Inferior parietal cortex (tissue), 1 donor: ENCODE measurements at regions not wholly inside any gene's neighbourhood (a gene's known extent, or its start where the extent isn't known, plus 50 kb on each side); places are given as distances from the start of the nearest gene placed in this dataset.

Experiments
- DNase-seq: peaks from one replicate; pipeline ENCODE4 v3.0.0-alpha.2; 2016; ENCODE audit errors: extremely low spot score

- no peak for DNase-seq
Measured at GRCh38 chr14:100381395-100382105, 58.4 kb downstream of the SLC25A47 start.

GRCh38 chr14:100382106-100382455 is 58.9 kb downstream of the SLC25A47 start:
- DNase-seq: no peak

DNA sequence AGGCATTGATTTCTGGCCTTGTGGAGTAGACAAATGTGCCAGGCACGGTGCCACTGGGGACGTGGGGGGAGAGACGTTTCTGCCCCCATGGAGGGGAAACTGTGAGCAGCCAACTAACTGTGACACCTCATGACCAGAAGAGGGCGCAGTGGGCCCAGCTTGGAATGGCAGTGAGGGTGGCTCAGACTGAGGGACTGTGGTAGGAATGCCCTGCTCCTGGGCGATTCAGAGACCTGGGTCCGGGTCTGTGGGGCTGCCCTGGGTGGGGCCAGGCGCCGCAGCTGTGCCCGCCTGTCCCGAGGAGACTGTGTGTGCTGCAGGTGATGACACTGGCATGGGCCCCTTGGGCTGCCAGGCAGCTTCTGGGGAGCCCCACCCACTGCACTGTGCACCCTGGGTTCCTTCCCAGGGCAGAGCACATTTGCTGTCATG is 60.6 kb downstream of the SLC25A47 start:
- DNase-seq: peak; percentile 77

- no peak for DNase-seq
Measured at GRCh38 chr14:100384277-100384676, 61.1 kb downstream of the SLC25A47 start.

- peak; percentile 79 for DNase-seq
Measured at GRCh38 chr14:100384819-100385813, 62.0 kb downstream of the SLC25A47 start.

GRCh38 chr14:100386121-100386520 is 63.0 kb downstream of the SLC25A47 start:
- no peak for DNase-seq

DNA sequence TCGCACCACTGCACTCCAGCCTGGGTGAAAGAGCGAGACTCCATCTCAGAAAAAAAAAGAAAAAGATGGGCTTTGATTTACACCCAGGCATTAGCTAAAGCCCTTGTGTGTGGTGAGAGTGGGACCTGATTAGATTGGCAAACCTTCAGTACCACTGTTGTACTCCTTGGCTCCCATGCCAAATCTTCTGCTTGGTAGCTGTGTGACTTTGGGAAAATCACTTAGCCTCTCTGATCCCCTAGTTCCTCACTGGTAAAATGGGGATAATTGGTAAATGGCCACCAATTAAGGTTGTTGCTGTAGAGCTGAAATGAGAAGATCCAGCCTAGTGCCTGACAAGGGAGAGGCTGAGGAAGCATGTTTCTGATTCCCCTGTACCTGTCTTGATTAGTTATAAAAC is 63.7 kb downstream of the SLC25A47 start:
- DNase-seq: no peak

DNA sequence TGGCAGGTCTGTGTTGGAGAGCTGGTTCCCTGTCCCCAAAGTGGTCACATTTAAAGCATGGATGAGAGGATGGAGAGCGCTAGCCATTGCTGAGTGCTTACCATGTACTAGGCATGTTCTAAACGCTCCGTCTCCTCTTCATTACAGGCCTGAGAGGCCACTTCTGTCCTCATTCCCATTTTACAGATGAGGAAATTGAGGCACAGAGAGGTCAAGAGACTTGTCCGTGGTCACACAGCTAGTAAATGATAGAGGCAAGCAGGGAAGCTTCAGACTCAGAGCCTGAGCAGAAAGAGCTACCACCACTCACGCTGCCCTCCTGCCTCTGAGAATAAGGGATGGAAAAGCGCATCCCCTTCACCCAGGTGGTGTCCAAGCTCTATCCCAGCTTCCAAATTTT is 64.3 kb downstream of the SLC25A47 start:
- DNase-seq: no peak

DNA sequence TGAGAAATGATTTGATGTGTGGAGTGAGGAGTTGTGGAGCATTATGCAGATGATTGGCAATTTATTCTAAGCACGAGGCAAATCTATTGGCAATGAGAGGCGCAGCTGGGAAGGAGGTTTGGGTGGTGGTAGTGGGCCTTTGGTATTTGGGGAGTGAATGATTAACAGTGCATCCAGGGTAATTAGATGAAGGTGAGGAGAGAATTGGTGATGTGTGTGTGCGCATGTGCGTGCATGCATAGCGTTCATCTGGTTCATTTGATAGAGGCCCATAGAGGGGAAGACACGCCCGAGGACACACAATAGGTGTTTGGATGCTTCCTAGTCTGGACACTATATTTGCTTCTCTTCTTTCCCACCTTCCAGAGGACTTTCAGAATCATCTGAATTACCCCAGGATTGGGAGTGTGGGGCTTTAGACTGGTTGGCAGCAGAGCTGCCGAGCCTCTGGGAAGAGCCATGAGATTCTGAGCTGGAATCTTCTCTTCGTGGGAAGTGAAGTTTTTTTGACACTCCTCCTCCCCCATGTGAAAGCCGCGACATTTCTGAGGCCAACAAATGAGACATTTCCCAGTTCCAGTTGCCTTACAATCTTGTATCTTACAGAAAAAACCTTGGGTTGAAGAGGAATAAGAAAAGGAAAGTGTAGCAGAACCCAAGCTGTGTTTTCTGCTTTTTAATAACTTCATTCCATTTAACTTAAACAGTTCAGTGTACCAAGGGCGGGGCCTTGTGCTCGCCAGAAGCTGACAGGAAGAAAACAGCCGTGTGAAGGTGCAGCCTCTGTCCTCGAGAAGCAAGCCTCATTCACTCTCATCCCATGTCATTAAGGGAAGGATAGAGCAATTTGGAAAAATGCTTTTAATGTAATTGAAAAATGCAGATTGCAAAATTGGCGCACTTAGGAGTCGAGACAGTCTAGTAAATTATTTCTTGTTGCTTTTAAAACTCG is 65.2 kb downstream of the SLC25A47 start:
- no peak for DNase-seq

GRCh38 chr14:100389497-100390104 is 66.5 kb downstream of the SLC25A47 start:
- no peak for DNase-seq

DNA sequence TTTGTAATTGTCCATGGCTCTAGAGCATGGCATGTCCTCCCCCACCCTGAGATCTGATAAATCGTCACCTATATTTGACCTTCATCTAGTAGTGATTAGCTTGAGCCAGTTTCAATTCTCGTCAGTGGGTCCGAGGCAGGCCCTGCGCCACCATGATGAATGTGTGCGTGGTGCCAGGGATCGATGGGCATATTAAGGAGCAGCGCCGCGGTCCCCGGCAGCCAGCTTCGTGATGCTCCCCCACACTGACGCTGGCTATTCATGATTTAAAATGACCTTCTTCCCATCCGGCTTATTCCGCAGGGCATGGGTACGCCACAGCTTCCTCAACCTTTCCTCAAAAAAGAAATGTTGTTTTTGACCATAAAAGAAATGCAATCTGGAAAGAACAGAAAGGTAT is 68.0 kb downstream of the SLC25A47 start:
- DNase-seq: no peak

- DNase-seq: no peak
Measured at GRCh38 chr14:100391724-100392123, 68.6 kb downstream of the SLC25A47 start.

GRCh38 chr14:100392356-100392755 is 69.2 kb downstream of the SLC25A47 start:
- DNase-seq: no peak

DNA sequence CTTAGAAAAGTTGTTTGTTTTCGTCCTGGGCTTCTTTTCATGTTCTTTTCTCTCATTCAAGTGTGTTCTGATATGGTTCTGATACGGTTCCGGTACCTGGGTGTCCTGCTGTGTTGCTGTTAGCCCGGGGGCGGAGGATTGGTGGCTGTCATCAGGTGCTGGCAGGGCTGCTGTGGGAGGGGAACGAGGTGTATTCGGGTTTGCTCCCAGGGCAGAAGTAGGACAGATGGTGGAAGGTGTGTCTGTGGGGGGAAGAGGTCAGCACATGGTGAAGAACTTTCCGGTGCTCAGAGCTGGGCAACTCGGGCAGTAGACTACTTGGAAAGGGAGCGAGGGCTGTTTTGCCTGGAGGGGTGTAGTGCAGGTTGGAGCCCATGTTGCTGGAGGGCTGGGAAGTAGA is 70.2 kb downstream of the SLC25A47 start:
- DNase-seq: no peak

- DNase-seq: no peak
Measured at GRCh38 chr14:100393906-100394732, 71.0 kb downstream of the SLC25A47 start.

DNA sequence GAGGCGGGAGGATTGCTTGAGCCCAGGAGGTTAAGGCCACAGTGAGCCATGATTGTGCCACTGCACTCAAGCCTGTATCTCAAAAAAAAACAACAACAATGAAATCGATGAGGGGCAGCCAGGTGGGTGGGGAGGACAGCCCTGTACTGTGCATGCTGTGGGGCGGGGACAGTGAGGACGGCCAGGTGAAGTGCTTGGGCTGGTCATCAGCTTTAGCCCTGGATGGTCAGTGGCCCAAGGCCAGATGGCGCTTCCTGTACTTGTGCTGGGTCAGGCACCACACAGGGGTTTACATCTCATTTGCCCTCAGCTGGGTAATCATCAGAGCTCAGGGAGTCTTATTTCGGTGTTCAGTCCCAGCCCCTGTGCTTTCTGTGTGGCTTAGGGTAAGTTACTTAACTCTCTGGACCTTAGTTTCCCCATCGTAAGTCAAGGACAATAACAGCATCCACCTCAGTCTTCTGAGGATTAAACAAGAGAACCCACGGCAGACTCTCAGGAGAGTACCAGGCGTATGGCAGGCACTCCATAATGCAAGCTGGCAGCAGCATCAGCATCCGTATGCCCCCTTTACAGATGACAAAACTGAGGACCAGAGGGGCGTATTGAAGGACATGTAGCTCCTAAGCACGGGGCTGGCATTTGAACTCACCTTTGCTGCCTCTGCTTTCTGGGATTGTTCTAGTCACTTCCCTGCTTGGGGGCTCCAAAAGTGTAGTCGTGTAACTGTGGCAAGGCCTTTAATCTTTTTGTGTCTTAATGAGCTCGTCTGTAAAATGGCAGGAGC is 71.9 kb downstream of the SLC25A47 start:
- no peak for DNase-seq

GRCh38 chr14:100396266-100396795 is 73.2 kb downstream of the SLC25A47 start:
- no peak for DNase-seq

- no peak for DNase-seq
Measured at GRCh38 chr14:100397005-100397404, 73.9 kb downstream of the SLC25A47 start.

DNA sequence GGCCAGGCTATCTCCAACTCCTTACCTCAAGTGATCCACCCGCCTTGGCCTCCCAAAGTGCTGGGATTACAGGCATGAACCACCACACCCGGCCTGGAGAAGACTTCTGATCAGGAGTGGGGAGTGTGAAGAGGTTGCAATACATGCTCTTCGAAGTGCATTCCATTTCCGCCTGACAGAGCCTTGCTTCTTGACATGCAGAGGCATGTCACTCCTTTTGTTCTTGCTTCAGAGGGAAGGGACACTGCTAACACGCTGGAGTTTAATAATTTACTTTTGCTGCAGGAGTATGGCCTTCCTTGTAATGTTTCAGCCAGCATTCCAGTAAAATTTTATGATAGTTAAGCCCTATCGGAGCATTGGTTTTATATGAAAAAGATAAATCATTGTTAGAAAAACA is 74.9 kb downstream of the SLC25A47 start:
- no peak for DNase-seq
